IPS-18a (cell line): ENCODE measurements at regions not wholly inside any gene's neighbourhood (a gene's known extent, or its start where the extent isn't known, plus 50 kb on each side); places are given as distances from the start of the nearest gene placed in this dataset.
"Not testable (repeated sequence)": the region's sequence is repeated elsewhere in the genome, so short reads cannot be mapped to it uniquely, and the experiment has no call there.

Source experiments
- H3K27ac ChIP-seq: one replicate; pipeline ENCODE4 v1.5.1; 2013; ENCODE audit warnings: low read length
- H3K27me3 ChIP-seq: one replicate; pipeline ENCODE4 v1.6.1; 2013; ENCODE audit warnings: mild to moderate bottlenecking, low read length; ENCODE audit not compliant: control insufficient read depth, insufficient read depth
- H3K36me3 ChIP-seq: one replicate; pipeline ENCODE4 v1.6.1; 2013; ENCODE audit warnings: low read depth, low read length; ENCODE audit not compliant: control insufficient read depth
- H3K4me1 ChIP-seq: one replicate; pipeline ENCODE4 v1.6.1; 2013; ENCODE audit warnings: low read depth, low read length; ENCODE audit not compliant: control insufficient read depth
- H3K4me3 ChIP-seq: one replicate; pipeline ENCODE4 v1.5.1; 2013; ENCODE audit warnings: low read length
- H3K9ac ChIP-seq: one replicate; pipeline ENCODE4 v1.6.1; 2013; ENCODE audit warnings: mild to moderate bottlenecking, low read length, moderate library complexity
- H3K9me3 ChIP-seq: one replicate; pipeline ENCODE4 v1.6.1; 2013; ENCODE audit warnings: low read depth, low read length; ENCODE audit not compliant: control insufficient read depth

DNA sequence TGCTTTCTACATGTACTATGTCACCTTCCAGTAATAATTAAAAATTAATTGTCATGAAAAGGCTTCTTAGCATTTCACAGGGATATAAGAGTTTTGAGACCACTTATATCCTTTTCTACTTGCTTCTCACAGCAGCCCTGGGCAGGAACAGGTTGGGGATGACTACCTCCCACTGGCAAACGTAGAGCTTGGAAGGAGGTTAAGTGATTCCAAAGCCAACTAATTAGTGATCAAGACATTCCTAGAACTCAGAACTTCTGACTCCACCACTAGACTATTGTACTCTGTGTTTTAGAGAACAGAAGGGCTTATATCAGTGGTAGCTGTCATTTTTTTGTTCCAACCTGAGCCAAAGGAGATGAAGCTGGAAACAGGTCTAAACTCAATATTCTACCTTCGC lies 364.5 kb upstream of the BOD1L1 start:
- Histone ChIP-seq H3K4me3 (no peak overlapping the region), H3K4me1 (no peaks in the 10 kb centered on the region), H3K27ac (no peak overlapping the region), H3K9ac (no peak overlapping the region), H3K9me3 (no peaks in the 10 kb centered on the region), H3K36me3 (no peaks in the 10 kb centered on the region), H3K27me3 (no peaks in the 10 kb centered on the region)

GRCh38 chr4:13992975-13993520 lies 365.5 kb upstream of the BOD1L1 start:
- Histone ChIP-seq H3K4me1 (no peaks in the 10 kb centered on the region), H3K9ac (no peak overlapping the region), H3K27ac (no peak overlapping the region), H3K27me3 (no peaks in the 10 kb centered on the region), H3K4me3 (no peak overlapping the region), H3K36me3 (no peaks in the 10 kb centered on the region), H3K9me3 (no peaks in the 10 kb centered on the region)

DNA sequence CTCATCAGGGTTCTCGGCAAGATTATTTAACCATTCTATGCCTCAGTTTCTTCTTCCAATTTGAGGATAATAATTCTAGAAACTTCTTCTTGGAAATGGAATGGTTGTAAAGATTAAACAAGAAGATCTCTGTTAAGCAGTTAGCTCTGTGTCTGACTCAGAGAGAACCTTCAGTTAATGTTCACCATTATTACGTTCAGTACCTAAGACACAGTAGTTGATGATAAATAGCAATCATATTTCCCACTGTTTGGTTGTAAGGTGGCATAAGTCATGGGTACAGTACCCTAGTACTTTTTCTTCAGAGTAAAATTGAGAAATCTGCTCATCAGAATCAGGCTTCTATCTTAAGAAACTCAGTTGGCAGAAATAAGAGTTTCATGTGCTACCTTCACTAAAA lies 366.5 kb upstream of the BOD1L1 start:
- no peaks in the 10 kb centered on the region for H3K36me3 ChIP-seq

DNA sequence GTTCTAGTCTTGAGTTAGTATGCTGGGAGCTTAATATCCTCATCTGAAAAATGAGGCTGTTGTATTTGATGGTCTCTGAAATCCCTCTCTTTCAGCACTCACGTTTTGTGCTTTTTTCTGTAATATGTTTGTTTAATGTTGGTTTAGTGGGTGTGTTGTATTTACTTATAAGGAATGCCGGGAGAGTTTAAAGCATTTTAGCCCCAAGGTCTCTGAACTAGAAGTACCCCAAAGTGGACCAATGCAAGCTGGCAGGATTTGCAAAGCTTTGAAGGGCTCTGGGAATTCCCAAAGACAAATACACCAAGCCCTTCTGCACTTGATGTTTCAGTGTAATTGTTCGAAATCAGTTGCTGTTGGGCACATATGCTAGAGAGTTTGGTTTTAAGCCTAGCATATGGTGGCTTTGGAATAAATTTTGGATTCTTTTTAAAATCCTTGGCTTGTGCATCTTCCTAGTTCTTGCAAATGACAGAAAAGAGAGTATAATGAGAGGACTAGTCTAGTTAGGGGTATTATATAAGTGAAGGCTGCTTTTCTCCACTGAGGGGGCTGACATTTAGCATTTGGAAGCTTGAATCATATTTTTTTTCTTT lies 371.4 kb upstream of the BOD1L1 start:
- H3K4me1 ChIP-seq, result no peaks in the 10 kb centered on the region
- no peaks in the 10 kb centered on the region for H3K27me3 ChIP-seq
- H3K4me3 ChIP-seq, result no peak overlapping the region
- no peak overlapping the region for H3K27ac ChIP-seq
- H3K36me3 ChIP-seq, result no peaks in the 10 kb centered on the region
- H3K9me3 ChIP-seq, result peaks cover 15% of the 10 kb centered on the region
- no peak overlapping the region for H3K9ac ChIP-seq

More for the DNA sequence above, 366.5 kb upstream of the BOD1L1 start:
- H3K27ac ChIP-seq, result no peak overlapping the region
- no peak overlapping the region for H3K4me3 ChIP-seq
- no peaks in the 10 kb centered on the region for H3K9me3 ChIP-seq
- H3K27me3 ChIP-seq, result no peaks in the 10 kb centered on the region
- H3K9ac ChIP-seq, result no peak overlapping the region
- H3K4me1 ChIP-seq, result no peaks in the 10 kb centered on the region

DNA sequence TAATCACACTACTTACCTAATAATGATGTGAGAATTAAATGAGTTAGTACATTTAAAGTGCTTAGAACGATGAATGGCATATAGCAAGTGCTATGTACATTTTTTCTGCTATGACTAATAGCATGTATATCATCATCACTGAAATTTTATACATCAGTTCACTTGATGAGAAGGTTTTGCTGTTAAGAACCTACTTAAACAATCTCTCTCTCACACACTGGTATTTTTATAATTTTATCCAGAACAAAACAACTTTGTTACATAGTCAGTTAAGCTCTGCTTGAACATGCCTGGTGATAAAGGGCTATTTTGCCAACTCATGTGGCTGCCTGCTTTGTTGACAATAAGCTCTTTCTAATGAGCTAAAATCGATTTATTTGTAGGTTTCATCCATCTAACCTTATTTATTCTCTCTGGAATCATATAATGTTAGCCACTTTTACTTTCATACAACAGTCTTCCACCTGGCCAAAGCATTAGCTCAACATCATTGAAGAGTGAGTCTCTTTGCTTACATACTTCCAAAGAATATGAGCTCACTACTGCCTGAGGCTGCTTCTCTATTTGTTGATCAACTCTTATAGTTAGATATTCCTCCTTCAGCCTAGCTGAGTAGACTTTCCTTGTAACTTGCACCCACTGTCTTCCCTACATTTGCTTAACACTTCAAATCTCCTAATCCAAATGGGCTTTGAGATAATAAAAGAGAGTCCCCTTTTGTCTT lies 372.7 kb upstream of the BOD1L1 start:
- Histone ChIP-seq H3K9me3 (peaks cover 15% of the 10 kb centered on the region), H3K27ac (no peak overlapping the region), H3K4me3 (no peak overlapping the region), H3K36me3 (no peaks in the 10 kb centered on the region), H3K9ac (no peak overlapping the region), H3K4me1 (no peaks in the 10 kb centered on the region), H3K27me3 (no peaks in the 10 kb centered on the region)

GRCh38 chr4:14002331-14002730 lies 374.8 kb upstream of the BOD1L1 start:
- not testable (repeated sequence) for H3K27ac ChIP-seq, H3K9ac ChIP-seq, H3K4me1 ChIP-seq, H3K36me3 ChIP-seq, H3K27me3 ChIP-seq, H3K4me3 ChIP-seq
- H3K9me3 ChIP-seq, result peaks cover 15% of the 10 kb centered on the region

DNA sequence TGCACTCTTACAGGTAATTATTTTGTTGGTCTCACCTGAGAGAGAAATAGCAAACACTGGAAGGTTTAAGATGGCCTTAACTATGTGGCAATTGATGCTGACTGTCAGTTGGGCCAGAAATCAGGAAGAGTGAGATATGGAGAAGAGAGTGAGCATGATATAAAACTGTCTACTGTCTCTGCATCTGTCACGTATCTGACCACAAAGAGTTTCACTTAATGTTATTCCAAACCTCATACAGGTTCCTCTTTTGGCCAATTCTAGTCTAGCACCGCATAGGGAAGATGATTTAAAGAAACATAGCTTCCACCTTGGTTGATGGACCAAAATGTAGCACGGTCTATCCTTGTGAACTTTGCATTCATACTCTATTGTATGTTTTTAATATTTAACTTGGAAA lies 381.0 kb upstream of the BOD1L1 start:
- Histone ChIP-seq H3K9ac (no peak overlapping the region), H3K36me3 (no peaks in the 10 kb centered on the region), H3K27ac (no peak overlapping the region)

DNA sequence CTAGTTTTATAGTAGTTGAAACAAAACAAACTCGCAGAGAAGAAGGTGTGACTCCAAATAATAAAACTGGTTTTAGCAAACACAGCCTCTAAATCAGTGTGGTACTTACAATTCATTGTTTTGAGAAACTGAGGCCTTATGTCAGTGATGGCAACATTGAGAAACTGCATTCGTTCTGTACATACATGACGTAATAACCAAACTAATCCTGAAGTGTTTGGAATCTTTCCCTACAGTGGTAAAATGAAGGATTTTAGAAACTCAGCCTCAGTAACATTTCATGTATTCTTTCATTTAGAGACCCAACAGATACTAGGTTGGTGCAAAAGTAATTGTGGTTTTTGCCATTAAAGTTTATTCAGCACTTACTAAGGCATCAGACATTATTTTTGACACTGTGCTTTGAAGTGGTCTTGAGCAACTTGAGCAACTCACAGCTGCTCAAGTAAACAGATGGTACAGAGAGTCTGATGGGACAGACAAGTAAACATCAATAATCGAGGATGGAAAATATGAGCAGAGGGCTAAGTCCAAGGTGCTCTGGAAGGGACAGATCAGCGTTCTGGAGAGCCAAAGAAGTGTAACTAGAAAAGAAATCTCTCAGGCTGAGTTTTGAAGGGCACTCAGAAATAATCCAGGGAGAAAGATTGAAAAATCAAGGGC lies 390.8 kb upstream of the BOD1L1 start:
- H3K27ac ChIP-seq, result no peak overlapping the region
- H3K27me3 ChIP-seq, result no peaks in the 10 kb centered on the region
- H3K9me3 ChIP-seq, result no peaks in the 10 kb centered on the region
- no peak overlapping the region for H3K4me3 ChIP-seq
- H3K9ac ChIP-seq, result no peak overlapping the region
- no peaks in the 10 kb centered on the region for H3K36me3 ChIP-seq
- no peaks in the 10 kb centered on the region for H3K4me1 ChIP-seq

More for the DNA sequence above, 381.0 kb upstream of the BOD1L1 start:
- no peaks in the 10 kb centered on the region for H3K27me3 ChIP-seq
- no peaks in the 10 kb centered on the region for H3K9me3 ChIP-seq
- no peaks in the 10 kb centered on the region for H3K4me1 ChIP-seq
- H3K4me3 ChIP-seq, result no peak overlapping the region

GRCh38 chr4:14022456-14022855 lies 394.9 kb upstream of the BOD1L1 start:
- Histone ChIP-seq H3K27ac (no peak overlapping the region), H3K36me3 (no peaks in the 10 kb centered on the region), H3K4me1 (no peaks in the 10 kb centered on the region), H3K27me3 (no peaks in the 10 kb centered on the region), H3K9me3 (no peaks in the 10 kb centered on the region), H3K9ac (no peak overlapping the region), H3K4me3 (no peak overlapping the region)

DNA sequence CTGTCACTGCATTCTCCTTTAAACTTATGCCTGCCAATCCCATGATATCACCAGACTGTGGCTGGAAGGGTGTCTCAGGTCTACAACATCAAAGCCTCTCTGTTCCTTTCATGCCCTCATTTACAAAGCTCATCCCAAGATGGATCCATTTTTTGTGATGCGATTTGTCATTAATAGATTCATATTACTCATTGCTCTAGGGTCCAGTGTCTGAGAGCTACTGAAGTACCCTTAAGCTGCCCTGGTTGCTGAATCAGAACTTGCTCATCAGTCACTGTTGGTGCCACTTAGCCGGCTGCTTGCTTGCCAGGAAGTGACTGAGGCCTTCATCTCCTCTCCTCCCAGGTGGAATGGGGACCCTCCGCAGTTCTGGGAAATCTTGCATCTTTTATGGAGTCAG lies 395.5 kb upstream of the BOD1L1 start:
- Histone ChIP-seq H3K27ac (no peak overlapping the region), H3K9ac (no peak overlapping the region), H3K9me3 (no peaks in the 10 kb centered on the region), H3K4me3 (no peak overlapping the region), H3K36me3 (no peaks in the 10 kb centered on the region), H3K27me3 (no peaks in the 10 kb centered on the region), H3K4me1 (no peaks in the 10 kb centered on the region)

- Histone ChIP-seq H3K4me3 (no peak overlapping the region), H3K27ac (no peak overlapping the region), H3K27me3 (no peaks in the 10 kb centered on the region), H3K4me1 (peaks cover 6% of the 10 kb centered on the region), H3K9ac (no peak overlapping the region), H3K9me3 (no peaks in the 10 kb centered on the region), H3K36me3 (no peaks in the 10 kb centered on the region)
Measured at GRCh38 chr4:14023896-14024295, 396.4 kb upstream of the BOD1L1 start.
